Umbilical cord (tissue), 1 donor: ENCODE measurements at regions not wholly inside any gene's neighbourhood (a gene's known extent, or its start where the extent isn't known, plus 50 kb on each side); places are given as distances from the start of the nearest gene placed in this dataset.
A peak's percentile ranks its signal among the peaks of the same experiment; 100 is the strongest.
"Not testable (repeated sequence)": the region's sequence is repeated elsewhere in the genome, so short reads cannot be mapped to it uniquely, and the experiment has no call there.

Experiments
- DNase-seq: peaks from one replicate; pipeline ENCODE4 v3.0.0-alpha.2; 2015; ENCODE audit warnings: low spot score

DNA sequence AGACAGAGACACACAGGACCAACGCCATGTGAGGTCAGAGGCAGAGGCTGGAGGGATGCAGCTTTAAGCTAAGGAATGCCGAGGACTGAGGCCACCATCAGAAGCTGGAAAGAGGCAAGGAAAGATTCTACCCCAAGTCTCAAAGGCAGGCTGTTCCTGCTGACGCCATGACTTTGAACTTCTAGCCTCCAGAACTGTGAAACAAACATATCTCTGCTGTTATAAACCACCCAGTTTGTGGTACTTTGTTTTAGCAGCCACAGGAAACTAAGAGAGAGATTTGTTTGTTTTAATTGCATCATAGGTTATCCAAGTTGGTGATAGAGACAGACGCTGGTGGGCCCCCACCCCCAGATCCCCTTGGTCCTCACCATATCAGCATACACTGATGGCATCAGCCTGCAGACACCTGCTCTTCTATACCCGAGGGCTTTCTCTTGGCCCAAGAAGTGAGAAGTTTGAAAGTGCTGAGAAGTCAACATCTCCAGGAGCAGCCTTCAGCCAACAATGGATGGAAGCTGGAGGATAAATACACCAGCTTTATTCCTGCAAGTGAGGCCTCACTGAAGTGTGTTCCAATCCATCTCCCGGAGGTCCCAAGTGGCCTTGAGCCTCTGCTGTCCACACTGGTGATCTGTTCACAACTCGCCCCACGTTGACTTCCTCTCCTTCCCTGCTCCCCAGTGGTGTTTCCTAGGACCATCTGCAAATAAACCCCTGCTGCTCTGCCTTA is 154.7 kb downstream of the BTBD3 start:
- DNase-seq, result no peak

DNA sequence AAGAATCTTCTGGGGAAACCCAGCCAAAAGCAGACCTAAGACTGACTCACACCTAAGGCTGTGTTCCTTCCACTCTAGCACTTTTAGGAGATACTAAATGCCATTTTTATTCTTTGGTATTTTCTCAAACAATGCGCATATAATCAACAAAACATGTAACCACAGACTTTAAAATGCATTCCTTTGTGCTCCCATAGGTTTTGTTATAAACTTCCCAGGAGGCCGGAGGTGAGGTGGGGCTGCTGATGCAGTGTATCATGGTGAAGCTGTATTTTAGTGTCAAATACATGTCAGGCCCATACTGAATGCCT is 155.2 kb downstream of the BTBD3 start:
- DNase-seq, result no peak

DNA sequence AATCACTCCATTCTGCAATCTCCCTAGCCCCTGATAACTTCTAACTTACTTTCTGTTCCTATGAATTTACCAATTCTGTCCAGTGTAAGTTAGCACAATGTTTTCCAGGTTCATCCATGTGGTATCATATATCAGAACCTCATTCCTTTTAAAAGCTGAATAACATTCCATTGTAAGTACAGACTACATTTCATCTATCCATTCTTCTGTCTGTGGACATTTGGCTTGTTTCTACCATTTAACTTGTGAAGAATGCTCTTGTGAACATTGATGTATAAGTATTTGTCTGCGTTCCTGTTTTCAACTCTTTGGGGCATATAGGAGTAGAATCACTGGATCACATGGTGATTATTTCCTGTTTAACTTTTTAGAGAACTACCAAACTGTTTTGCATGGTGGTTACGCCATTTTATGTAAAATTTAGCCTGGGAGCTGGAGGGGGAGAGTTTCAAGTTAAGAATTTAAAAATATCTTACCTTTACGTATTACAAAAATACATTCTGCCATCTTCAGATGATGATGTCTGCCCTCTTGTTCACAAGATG is 156.5 kb downstream of the BTBD3 start:
- no peak for DNase-seq

DNA sequence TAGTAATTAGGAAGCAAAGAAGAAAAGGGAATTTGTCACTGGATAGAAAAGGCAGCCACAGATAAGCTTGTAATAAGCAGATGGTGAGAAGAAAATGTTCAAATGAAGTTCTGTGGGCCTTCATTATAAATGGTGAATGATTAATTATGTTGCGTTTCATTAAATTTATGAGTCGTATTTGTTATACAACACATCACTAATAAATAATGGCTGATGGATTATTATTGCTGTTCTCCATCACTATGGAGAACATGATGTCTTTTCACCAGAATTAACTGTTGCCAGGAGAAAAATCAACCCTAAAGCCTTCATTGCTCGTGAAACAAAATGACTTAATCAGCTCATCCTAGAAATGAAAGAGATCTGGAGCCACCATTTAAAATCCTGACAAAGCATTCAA is 158.5 kb downstream of the BTBD3 start:
- no peak for DNase-seq

DNA sequence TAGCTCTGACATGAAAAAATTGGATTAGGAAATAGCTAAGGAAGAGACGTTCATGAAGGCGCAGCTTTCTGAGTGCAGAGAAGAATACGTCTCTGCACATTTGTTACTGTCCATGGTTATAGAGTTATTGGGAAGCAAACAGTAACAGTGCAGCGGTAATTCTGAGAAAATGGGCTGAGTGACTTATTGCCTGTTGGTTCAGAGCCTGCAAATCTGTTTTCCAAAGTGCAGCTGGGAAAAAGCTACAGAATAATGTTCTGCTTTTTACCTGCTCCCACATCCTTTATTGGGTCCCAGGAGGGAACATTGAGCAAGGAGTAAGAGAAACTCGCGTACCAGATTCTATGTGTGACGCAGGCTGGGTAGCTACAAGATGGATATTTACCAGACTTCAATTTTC is 160.2 kb downstream of the BTBD3 start:
- DNase-seq, result no peak

DNA sequence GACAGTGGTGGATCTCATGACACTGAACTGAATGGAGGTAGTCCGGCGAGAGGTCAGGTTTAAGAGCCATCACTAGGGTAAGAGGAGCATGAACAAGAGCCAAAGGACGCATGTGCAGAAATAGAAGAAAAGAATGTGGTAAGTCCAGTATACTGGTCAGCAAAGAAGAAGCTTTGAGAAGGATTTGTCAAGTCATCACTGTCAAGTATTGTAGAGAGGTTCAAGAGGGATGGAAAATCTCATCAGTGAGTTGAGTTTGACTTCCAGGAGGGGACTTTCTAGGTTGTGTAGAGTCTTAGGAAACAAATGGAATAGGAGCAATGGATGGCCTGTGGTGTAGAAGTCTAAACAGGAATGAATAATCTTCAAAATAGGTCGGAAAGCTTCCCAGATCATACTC is 161.8 kb downstream of the BTBD3 start:
- no peak for DNase-seq

DNA sequence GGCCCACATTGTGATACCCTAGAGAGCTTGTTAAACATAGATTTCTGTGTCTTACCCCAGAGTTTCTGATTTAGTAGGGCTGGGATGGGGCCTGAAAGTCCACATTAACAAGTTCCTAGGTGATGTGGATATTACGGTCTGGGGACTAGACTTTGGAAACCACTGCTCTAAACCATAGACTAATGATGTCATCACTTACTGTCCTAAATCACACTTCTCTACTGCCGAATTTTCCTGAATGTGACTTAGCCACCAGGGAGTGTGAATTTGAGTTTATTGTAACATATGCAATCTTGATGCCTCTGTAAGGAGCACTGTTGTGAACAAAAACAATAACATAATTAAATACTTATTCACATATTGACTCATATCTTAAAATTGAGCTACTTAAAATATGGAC is 165.6 kb downstream of the BTBD3 start:
- no peak for DNase-seq

DNA sequence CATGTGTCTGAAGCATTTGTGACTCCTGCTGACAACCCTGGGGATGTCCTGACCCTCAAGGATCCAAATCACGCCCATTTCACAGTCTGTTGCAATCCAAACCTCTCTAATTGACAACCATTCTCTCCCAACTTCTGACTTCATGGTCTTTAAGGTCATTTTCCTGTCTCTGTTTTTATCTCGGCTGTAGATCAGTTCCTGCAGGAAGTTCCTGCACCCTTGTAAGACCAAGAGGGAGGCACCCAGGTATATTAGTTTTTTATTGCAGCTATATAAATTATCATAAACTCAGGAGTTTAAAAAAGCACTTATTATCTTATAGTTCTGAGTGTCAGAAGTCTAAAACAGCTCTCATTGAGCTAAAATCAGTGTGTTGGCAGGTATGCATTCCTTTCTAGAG is 166.8 kb downstream of the BTBD3 start:
- DNase-seq, result no peak

DNA sequence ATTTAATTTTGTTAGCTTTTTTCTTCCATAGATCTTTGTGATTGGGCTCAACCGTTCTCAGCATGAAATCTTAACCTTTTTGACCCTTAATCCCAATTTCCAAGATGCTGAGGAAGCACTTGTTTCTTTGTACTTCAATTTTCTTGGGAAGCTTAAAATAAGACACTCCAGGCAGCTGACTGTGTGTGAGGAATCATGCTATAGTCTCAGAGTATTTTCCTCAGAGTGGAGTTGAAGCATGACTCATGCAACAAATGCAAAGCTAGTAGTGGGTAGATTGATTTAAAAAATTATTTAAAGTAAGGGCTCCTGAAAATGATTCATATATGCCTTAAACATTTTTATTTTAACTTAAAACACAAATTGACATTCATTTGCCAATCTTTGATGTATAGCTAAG is 168.7 kb downstream of the BTBD3 start:
- DNase-seq, result peak; percentile 45

DNA sequence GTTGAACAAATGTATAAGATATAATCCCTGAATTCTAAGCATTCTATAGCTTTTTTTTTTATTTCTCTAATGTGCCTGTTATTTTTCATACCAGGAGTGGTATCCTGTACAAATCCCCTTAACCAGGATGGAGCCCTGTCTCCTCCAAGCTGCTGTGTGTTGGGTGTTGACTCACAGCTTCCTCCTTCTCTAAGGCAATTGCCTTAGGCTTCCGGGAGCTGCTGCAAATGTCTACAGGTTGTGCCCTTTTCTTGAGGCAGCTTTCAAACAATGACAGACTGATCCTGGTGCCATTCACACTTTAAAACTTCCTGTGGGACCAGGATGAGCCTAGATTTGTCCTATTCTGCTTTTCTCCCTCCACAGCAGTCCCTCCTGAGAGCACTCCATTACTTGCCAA is 173.2 kb downstream of the BTBD3 start:
- no peak for DNase-seq

DNA sequence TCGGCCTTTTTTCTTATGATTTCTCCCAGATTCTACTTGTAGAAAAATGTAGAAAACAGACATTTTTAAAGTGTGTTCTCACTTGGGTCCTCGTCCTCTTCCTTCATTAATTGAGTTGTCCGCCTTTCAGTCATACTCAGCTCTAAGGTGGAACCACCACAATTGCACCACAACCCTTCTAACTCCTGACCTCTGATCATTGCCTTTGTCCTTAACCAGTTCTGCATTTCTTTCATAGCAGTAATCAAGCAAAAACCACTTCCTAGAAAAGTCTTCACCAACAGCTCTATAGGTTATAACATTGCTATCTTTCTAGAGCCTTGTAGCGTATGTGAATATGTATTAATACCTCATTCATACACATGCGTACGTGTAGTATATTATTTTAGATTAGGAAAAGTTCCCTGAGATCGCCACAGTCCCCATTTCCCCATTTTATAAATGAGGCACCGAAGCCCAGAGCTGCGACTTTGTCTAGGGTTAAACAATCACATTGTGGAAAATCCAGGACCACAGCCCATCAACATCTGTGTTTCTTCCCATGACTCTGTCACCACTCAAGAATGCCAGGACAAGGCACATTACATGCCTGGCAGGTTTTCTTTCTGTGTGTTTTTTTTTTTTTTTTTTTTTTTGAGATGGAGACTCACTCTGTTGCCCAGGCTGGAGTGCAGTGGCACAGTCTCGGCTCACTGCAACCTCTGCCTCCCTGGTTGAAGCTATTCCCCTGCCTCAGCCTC is 175.5 kb downstream of the BTBD3 start:
- no peak for DNase-seq

DNA sequence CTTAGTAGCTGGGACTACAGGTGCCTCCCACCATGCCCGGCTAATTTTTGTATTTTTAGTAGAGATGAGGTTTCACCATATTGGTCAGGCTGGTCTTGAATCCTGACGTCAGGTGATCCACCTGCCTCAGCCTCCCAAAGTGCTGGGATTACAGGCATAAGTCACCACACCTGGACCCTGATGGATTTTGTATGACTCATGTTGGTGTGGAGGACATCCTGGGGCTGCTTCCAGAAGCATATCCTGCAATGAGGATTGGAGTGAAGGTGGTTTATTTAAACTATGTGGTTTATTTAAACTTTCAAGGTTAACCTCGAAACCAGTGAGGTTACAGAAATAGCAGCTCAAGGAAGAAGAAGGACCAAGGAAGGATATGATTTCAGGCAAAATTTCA is 176.1 kb downstream of the BTBD3 start:
- not testable (repeated sequence) for DNase-seq

DNA sequence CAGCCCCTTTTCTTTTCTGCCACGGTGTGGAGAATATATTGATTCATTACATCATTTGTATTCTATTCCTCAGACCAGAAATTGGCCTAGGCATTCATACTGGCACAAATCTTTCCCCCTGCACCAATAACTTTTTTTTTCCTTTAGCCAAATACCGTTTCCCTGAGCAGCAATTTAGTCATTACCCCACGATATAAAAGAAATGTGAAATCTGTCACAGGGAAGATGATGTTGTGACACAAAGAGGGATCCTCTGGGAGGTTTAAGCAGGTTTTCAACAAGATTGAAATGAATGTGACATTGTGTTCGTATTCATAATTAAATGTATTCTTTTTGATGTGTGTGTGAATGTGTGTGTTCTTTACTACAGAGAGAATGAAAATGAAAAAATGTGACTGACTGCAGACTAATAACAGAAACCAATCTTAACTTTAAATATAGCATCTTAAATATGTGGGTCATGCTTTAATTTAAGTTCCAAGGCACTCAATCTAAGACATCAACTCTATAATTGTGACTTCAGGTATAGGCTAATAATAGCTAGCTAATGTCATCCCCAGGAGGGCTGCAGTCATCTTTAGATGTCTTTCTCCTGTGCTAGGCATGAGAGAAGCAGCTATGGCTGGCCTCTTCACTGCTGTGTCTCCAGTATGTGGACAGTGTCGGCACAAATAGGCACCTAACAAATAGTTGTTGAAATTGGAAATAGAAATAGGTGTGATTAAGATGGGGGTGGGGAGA is 177.7 kb downstream of the BTBD3 start:
- DNase-seq, result no peak

DNA sequence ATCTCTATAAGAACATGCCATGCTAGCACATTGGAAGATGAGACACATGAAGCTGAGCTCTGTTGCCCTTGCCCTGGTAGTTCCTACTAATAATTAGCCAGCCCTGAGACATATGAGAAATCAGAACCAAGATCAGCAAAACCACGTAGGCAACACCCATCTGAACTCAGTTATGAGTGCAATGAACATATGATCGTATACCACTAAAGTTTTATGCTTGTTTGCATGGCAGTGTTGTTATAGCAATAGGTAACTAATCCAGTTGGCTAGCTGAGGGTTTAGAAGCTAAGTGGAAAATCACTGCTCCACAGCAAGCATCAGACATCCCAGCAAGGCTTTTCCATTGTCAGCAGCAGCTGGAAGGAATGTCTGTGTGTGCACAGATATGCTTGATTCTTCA is 180.7 kb downstream of the BTBD3 start:
- peak; percentile 61 for DNase-seq

DNA sequence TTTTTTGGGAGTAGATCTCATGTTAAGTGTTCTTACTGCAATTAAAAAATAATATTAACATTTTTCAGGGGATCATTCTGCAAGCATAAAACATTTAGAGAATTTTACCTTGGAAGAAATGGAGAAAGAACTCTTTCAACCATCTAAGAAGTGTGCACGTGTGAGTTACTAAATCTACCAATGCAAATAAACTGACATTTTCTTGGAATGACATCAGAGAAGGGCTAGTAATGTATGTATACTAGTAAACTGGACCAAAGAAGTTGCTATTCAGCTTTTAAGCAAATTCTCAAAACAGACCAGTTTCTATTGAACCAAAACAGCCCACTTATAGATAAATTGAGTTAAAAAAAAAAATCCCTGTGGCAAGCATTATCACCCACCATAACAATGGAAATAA is 191.2 kb downstream of the BTBD3 start:
- no peak for DNase-seq

DNA sequence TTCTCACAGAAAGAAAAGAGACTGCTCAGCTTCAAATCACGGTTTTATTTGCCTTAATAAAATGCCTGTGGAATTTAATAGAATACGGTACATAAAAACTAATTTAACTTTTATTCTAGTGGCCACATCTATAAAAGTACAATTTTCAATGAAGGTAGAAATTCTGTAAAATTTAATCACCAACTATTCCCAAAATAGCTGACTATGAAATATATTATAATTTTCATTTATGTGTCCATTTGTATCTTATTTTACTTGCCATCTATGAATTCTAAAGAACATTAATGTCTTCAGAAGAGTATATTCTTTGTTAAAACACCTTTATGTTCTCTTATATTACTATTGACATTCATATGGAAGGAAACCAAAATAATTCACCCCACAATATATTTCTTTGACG is 192.6 kb downstream of the BTBD3 start:
- no peak for DNase-seq

DNA sequence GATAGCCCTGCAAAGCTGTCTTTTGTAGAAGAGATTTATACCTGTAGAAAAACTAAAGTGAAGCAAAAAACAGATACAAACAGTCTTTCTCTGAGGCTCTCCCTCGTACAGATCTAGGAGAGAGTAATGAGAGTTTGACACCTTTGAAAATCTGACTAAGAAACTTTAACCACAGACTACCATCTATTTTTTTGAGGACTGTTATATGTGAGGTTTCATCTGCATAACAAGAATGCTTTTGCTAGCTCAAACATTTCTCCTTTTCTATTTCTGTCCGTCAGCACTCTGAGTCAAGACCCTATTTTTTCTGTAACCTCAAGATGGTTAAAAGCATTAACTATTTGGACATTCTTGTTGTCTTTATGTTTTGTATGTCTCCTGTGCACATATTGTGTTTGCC is 193.0 kb downstream of the BTBD3 start:
- no peak for DNase-seq

DNA sequence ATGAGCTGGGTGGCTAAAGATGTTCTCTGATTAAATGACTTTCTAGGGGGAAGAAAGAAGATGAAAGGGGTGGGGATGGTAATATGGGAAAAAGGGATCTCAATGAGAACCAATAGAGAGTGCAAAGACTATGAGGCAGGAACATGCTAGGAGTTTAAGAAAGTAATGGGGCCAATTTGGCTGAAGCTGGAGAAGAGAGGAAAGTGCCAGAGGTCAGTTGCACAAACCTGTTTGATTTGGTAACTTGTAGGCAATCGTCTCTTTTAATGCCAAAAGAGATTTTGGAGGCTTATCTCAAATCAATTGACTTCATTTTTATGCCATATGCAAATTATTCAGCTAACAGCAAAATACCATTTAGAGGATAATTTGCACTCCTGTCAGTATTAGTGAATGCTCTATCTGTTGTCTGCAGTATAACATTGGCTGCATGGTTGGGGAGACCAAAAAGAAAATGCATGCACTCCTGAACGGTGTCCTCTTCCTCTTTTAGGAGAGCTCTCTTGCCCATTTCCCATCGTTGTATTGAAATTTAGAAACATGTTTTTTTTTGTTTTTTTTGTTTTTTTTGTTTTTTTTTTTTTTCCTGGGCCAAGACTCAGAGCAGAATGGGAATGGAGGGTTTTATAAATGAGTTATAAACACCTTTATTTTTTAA is 193.9 kb downstream of the BTBD3 start:
- no peak for DNase-seq

DNA sequence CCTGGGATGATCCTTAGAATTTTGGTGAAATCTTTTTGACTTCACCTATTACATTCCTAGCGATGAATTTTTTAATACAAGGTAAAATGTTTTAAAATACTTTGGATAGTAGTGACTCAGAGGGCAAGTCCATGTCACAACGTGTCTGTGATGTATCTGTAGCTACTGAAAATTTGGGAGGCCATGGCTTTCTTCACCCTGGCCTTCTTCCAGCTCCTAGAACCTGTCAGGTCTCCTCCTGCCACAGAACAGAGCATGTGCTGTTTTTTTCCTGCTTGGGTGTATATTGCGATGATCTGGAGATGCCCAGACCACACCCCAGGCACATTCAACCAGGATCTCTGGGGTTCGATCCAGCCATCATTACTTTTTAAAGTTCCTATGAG is 194.4 kb downstream of the BTBD3 start:
- no peak for DNase-seq

DNA sequence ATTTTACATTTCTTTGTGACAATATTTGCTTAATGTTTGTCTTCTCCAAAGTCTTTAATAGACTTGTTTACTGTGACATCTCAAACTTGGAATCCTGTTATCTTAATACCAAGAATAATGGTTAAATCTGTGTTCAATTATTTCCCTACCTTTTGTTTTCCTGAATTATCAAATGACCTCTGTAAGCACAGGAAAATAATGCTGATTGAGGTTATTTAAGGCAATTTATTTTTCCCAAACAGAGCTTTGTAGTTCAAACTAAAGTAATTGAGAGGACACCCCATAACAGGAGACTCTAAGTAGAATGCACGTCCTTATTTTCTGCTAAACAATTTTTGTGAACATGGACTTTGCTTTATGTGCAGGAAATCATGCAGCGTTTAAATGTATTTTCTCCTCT is 195.0 kb downstream of the BTBD3 start:
- no peak for DNase-seq

DNA sequence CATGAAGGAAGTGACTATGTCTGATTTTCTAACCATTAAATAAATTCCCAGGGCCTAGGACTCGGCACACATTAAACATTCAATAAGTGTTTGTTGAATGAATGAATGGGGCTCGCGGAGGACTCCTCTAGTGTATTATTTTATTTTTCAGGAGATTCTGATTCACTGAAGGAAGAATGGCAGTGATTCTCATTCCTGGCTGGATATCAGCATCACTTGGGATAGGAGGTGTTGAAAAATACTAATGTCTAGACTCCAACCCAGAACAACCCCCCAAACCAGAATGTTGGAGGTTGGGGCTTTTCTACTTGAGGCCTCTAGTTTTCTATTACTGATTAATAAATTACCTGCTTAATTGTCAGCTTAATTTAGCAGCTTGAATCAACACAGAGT is 195.4 kb downstream of the BTBD3 start:
- DNase-seq, result no peak
